Mammary epithelial cell (primary cell): ENCODE measurements at regions not wholly inside any gene's neighbourhood (a gene's known extent, or its start where the extent isn't known, plus 50 kb on each side); places are given as distances from the start of the nearest gene placed in this dataset.

ENCODE experiments used
- EZH2 ChIP-seq: IDR thresholded peaks from 2 replicates; pipeline ENCODE4 v1.6.1; 2012; ENCODE audit warnings: low read length, inconsistent platforms, borderline replicate concordance
- TF ChIP-seq, protein P1 (sequence below), 2 donors: IDR thresholded peaks in 1 of 2; conservative IDR thresholded peaks in 1 of 2; 2 replicates each; pipeline ENCODE4 v1.5.1; 2011 to 2012; ENCODE audit warnings: inconsistent platforms in 2 of 2, low read length in 2 of 2, mild to moderate bottlenecking in 2 of 2, control low read depth in 1 of 2, low read depth in 1 of 2; ENCODE audit not compliant: insufficient read depth in 1 of 2; ENCODE audit errors: extremely low read depth in 1 of 2

DNA sequence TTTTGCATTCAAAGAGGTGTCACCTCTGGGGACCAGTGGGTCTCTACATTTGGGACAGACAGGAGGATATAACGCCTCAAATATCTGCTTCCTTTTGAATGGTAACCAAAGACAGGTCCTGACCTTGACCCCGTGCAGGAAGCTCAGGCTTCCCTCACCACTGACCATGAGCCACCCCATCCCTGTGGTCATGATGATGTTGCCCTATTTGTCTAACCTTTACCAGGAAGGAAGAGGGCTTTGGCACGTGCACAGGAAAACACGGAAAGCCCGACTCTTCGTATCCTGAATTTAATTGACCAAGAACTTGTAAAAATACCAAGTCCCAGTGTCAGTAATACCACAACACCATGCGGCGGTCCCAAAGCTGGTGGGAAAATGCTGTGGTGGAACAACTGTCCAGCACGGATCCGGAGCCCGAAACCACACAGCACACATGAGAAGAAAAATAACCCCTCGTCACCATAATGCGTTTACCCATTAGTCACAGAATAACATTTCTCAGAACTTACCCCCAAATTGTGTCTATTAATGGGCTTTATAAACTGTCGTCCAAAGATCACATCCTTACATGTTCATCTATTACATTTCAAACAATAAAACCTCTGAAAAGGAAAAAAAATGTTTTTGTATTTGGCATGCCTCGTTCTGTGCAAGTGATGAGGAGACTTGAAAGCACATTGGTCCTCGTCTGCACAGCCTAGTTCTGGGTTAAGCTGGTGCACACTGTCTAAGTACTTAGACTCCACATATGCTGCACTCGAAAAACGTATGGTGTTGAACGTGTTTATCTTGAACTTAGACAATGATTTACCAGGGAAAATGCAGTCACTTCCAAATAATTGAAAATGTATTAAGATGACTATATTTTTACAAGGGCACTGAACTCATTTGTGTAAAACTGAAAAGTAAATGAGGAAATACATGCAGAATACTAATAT is 118.9 kb upstream of the IGF1R start:
- TF ChIP-seq, protein P1, sequence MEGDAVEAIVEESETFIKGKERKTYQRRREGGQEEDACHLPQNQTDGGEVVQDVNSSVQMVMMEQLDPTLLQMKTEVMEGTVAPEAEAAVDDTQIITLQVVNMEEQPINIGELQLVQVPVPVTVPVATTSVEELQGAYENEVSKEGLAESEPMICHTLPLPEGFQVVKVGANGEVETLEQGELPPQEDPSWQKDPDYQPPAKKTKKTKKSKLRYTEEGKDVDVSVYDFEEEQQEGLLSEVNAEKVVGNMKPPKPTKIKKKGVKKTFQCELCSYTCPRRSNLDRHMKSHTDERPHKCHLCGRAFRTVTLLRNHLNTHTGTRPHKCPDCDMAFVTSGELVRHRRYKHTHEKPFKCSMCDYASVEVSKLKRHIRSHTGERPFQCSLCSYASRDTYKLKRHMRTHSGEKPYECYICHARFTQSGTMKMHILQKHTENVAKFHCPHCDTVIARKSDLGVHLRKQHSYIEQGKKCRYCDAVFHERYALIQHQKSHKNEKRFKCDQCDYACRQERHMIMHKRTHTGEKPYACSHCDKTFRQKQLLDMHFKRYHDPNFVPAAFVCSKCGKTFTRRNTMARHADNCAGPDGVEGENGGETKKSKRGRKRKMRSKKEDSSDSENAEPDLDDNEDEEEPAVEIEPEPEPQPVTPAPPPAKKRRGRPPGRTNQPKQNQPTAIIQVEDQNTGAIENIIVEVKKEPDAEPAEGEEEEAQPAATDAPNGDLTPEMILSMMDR (conservative IDR thresholded peaks at IDR 0.05 in 1 of 2, IDR thresholded peaks at IDR 0.05 in 1 of 2; ENCODE audit: extremely low read depth in 1 of 2, insufficient read depth in 1 of 2, low read depth in 1 of 2, low read length in 2 of 2) = no peak
- no peak for TF ChIP-seq EZH2
